ENCODE measurements at regions not wholly inside any gene's neighbourhood (a gene's known extent, or its start where the extent isn't known, plus 50 kb on each side); places are given as distances from the start of the nearest gene placed in this dataset.

GRCh38 chr5:159631001-159631400 lies 285.3 kb upstream of the ADRA1B start:
- no peak for DNase-seq
- intact Hi-C loops (cut with DNase I): no loop called here
- H3K27ac ChIP-seq: no peak overlapping the region
- H3K36me3 ChIP-seq (replicated peaks in 1 of 2): no peaks in the 10 kb centered on the region
- peaks cover 8% of the 10 kb centered on the region for H3K27me3 ChIP-seq
- TF ChIP-seq POLR2A (IDR thresholded peaks at IDR 0.05) (no peak), CTCF (IDR thresholded peaks at IDR 0.05) (no peak)
- no peaks in the 10 kb centered on the region for H3K4me1 ChIP-seq (replicated peaks in 1 of 2)
- no peak overlapping the region for H3K4me3 ChIP-seq
- H3K9me3 ChIP-seq (replicated peaks in 1 of 3): no peaks in the 10 kb centered on the region
- 76 to 82% (median 80%) methylated on average over 3 of the region's 3 CpGs for WGBS, 4 donors

- peaks cover 8% of the 10 kb centered on the region for H3K27me3 ChIP-seq
- H3K9me3 ChIP-seq (replicated peaks in 1 of 3): no peaks in the 10 kb centered on the region
- intact Hi-C loops (cut with DNase I): no loop called here
- WGBS, 4 donors: 77 to 89% (median 82%) methylated on average over 3 of the region's 3 CpGs
- H3K4me3 ChIP-seq: no peak overlapping the region
- no peak overlapping the region for H3K27ac ChIP-seq
- DNase-seq: no peak
- no peaks in the 10 kb centered on the region for H3K4me1 ChIP-seq (replicated peaks in 1 of 2)
- no peak for TF ChIP-seq CTCF (IDR thresholded peaks at IDR 0.05)
- TF ChIP-seq POLR2A (IDR thresholded peaks at IDR 0.05): no peak
- no peaks in the 10 kb centered on the region for H3K36me3 ChIP-seq (replicated peaks in 1 of 2)
Observed at GRCh38 chr5:159632866-159633265, 283.4 kb upstream of the ADRA1B start.

GRCh38 chr5:159638481-159638880 lies 277.8 kb upstream of the ADRA1B start:
- no peak for TF ChIP-seq CTCF (IDR thresholded peaks at IDR 0.05)
- no peak for TF ChIP-seq POLR2A (IDR thresholded peaks at IDR 0.05)
- no peak for DNase-seq
- Histone ChIP-seq H3K27me3 (peaks cover 1% of the 10 kb centered on the region), H3K9me3 (replicated peaks in 1 of 3) (no peaks in the 10 kb centered on the region), H3K36me3 (replicated peaks in 1 of 2) (no peaks in the 10 kb centered on the region), H3K4me3 (no peak overlapping the region), H3K27ac (no peak overlapping the region), H3K4me1 (replicated peaks in 1 of 2) (no peaks in the 10 kb centered on the region)
- intact Hi-C loops (cut with DNase I): no loop called here

GRCh38 chr5:159638954-159639559 lies 277.2 kb upstream of the ADRA1B start:
- Histone ChIP-seq H3K27me3 (no peaks in the 10 kb centered on the region), H3K27ac (no peak overlapping the region), H3K4me1 (replicated peaks in 1 of 2) (no peaks in the 10 kb centered on the region), H3K36me3 (replicated peaks in 1 of 2) (no peaks in the 10 kb centered on the region), H3K9me3 (replicated peaks in 1 of 3) (no peaks in the 10 kb centered on the region), H3K4me3 (no peak overlapping the region)
- no peak for TF ChIP-seq CTCF (IDR thresholded peaks at IDR 0.05)
- TF ChIP-seq POLR2A (IDR thresholded peaks at IDR 0.05): no peak
- DNase-seq: no peak
- 45 to 65% (median 54%) methylated on average over 2 of the region's 2 CpGs for WGBS, 4 donors
- intact Hi-C loops (cut with DNase I): no loop called here
